Neural progenitor cell (in vitro differentiated cells): ENCODE measurements at regions not wholly inside any gene's neighbourhood (a gene's known extent, or its start where the extent isn't known, plus 50 kb on each side); places are given as distances from the start of the nearest gene placed in this dataset. TPM values are rescaled to one million over a fixed set of nuclear protein-coding genes. Genes with fewer than 3 reads are reported as not detected.

Experiments
- DNase-seq: peaks from one replicate; pipeline ENCODE4 v3.0.0-alpha.2; 2016; ENCODE audit warnings: low spot score
- H2AFZ ChIP-seq: fragments of 200-600 bp; sonication (generic); replicated peaks from 2 replicates; pipeline ENCODE4 v1.6.1; 2016; ENCODE audit warnings: antibody characterized with exemption
- H3F3A ChIP-seq: fragments of 200-600 bp; sonication (generic); 2 replicates; pipeline ENCODE4 v1.6.1; 2016; ENCODE audit warnings: antibody characterized with exemption, low read depth
- H3K27ac ChIP-seq: fragments of 200-600 bp; sonication (generic); 2 replicates; pipeline ENCODE4 v1.5.1; 2016; ENCODE audit warnings: mild to moderate bottlenecking
- H3K27me3 ChIP-seq: fragments of 200-600 bp; sonication (generic); 2 replicates; pipeline ENCODE4 v1.6.1; 2016; ENCODE audit warnings: mild to moderate bottlenecking, moderate library complexity
- H3K36me3 ChIP-seq: fragments of 200-600 bp; sonication (generic); 2 replicates; pipeline ENCODE4 v1.5.1; 2016
- H3K4me1 ChIP-seq: fragments of 200-600 bp; sonication (generic); 2 replicates; pipeline ENCODE4 v1.6.1; 2016; ENCODE audit warnings: mixed run types
- H3K4me2 ChIP-seq: fragments of 200-600 bp; sonication (generic); 2 replicates; pipeline ENCODE4 v1.6.1; 2016
- H3K4me3 ChIP-seq: fragments of 200-600 bp; sonication (generic); 2 replicates; pipeline ENCODE4 v1.5.1; 2016
- H3K79me2 ChIP-seq: fragments of 200-600 bp; sonication (generic); 2 replicates; pipeline ENCODE4 v1.6.1; 2016; ENCODE audit warnings: low read depth
- H3K9ac ChIP-seq: fragments of 200-600 bp; sonication (generic); 2 replicates; pipeline ENCODE4 v1.6.1; 2016
- H3K9me3 ChIP-seq: fragments of 200-600 bp; sonication (generic); 2 replicates; pipeline ENCODE4 v1.5.1; 2016; ENCODE audit warnings: low read depth
- H4K20me1 ChIP-seq: fragments of 200-600 bp; sonication (generic); 2 replicates; pipeline ENCODE4 v1.6.1; 2016; ENCODE audit warnings: low read depth
- H3K27ac Mint-ChIP-seq: 3 replicates; pipeline ENCODE4 v1.8.0; 2021; ENCODE audit warnings: mixed read lengths
- H3K27me3 Mint-ChIP-seq: 2 replicates; pipeline ENCODE4 v1.8.0; 2022; ENCODE audit warnings: low read depth, mild to moderate bottlenecking, inconsistent platforms, moderate library complexity, mixed read lengths; ENCODE audit not compliant: insufficient read depth
- H3K36me3 Mint-ChIP-seq: 3 replicates; pipeline ENCODE4 v1.8.0; 2021; ENCODE audit warnings: mixed read lengths
- H3K4me1 Mint-ChIP-seq: 3 replicates; pipeline ENCODE4 v1.8.0; 2021; ENCODE audit warnings: mixed read lengths
- H3K4me3 Mint-ChIP-seq: 3 replicates; pipeline ENCODE4 v1.8.0; 2021; ENCODE audit warnings: mild to moderate bottlenecking, moderate library complexity, mixed read lengths
- H3K9me3 Mint-ChIP-seq: 3 replicates; pipeline ENCODE4 v1.8.0; 2020; ENCODE audit warnings: mixed read lengths
- EZH2 ChIP-seq: fragments of 200-600 bp; sonication (generic); IDR thresholded peaks from 2 replicates; pipeline ENCODE4 v1.6.1; 2017; ENCODE audit warnings: antibody characterized with exemption, mild to moderate bottlenecking, moderate library complexity
- EZH2phosphoT487 ChIP-seq: fragments of 200-600 bp; sonication (generic); IDR thresholded peaks from 2 replicates; pipeline ENCODE4 v1.6.1; 2017; ENCODE audit warnings: antibody characterized with exemption
- small RNA-seq: library from RNA; depleted of rRNA; stranded (forward); fragments of <200 nt; gene quantifications from one replicate; pipeline ENCODE3, GENCODE V24; 2015
- TF ChIP-seq, protein P1 (sequence below): fragments of 200-600 bp; sonication (generic); IDR thresholded peaks from 2 replicates; pipeline ENCODE4 v1.5.1; 2017; ENCODE audit warnings: antibody characterized with exemption, mild to moderate bottlenecking

- no peak overlapping the region for H3K27ac ChIP-seq
- DNase-seq, result no peak
- Mint-ChIP-seq H3K27ac (no peak overlapping the region), H3K4me3 (no peak overlapping the region), H3K4me1 (no peaks in the 10 kb centered on the region), H3K27me3 (no peaks in the 10 kb centered on the region), H3K9me3 (no peaks in the 10 kb centered on the region), H3K36me3 (no peaks in the 10 kb centered on the region)
- H2AFZ ChIP-seq, result no peak overlapping the region
- TF ChIP-seq, protein P1, sequence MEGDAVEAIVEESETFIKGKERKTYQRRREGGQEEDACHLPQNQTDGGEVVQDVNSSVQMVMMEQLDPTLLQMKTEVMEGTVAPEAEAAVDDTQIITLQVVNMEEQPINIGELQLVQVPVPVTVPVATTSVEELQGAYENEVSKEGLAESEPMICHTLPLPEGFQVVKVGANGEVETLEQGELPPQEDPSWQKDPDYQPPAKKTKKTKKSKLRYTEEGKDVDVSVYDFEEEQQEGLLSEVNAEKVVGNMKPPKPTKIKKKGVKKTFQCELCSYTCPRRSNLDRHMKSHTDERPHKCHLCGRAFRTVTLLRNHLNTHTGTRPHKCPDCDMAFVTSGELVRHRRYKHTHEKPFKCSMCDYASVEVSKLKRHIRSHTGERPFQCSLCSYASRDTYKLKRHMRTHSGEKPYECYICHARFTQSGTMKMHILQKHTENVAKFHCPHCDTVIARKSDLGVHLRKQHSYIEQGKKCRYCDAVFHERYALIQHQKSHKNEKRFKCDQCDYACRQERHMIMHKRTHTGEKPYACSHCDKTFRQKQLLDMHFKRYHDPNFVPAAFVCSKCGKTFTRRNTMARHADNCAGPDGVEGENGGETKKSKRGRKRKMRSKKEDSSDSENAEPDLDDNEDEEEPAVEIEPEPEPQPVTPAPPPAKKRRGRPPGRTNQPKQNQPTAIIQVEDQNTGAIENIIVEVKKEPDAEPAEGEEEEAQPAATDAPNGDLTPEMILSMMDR, result no peak
- no peak for TF ChIP-seq EZH2phosphoT487
- TF ChIP-seq EZH2, result no peak
- no peak overlapping the region for H3K4me2 ChIP-seq
- H4K20me1 ChIP-seq, result no peaks in the 10 kb centered on the region
- H3K9me3 ChIP-seq, result no peaks in the 10 kb centered on the region
- H3K4me3 ChIP-seq, result no peak overlapping the region
- H3K4me1 ChIP-seq, result no peaks in the 10 kb centered on the region
- no peaks in the 10 kb centered on the region for H3K79me2 ChIP-seq
- no peaks in the 10 kb centered on the region for H3K27me3 ChIP-seq
- no peaks in the 10 kb centered on the region for H3F3A ChIP-seq
- H3K36me3 ChIP-seq, result no peaks in the 10 kb centered on the region
- H3K9ac ChIP-seq, result no peak overlapping the region
These were observed 54.4 kb upstream of the NEGR1 start for GRCh38 chr1:72336776-72337175.

Small RNAs in the stretch of these regions (small RNA-seq; reads per million reads assigned to genes)
- not detected for gene RN7SKP19
- gene RNA5SP50, result not detected
- gene RNU4ATAC8P, result not detected
- gene RNU6-1246P, result not detected
